ENCODE measurements at regions not wholly inside any gene's neighbourhood (a gene's known extent, or its start where the extent isn't known, plus 50 kb on each side); places are given as distances from the start of the nearest gene placed in this dataset.

GRCh38 chr14:101171650-101172049 is 268.1 kb upstream of the RTL1 start:
- Histone ChIP-seq H2AFZ (ENCODE audit: insufficient read depth, low read depth, low read length, poor library complexity, severe bottlenecking) (no peak overlapping the region), H3K9ac (ENCODE audit: insufficient read depth, low read length, poor library complexity, severe bottlenecking) (no peak overlapping the region), H3K27me3 (ENCODE audit: control insufficient read depth in 2 of 2, insufficient read depth in 2 of 2, low read length in 2 of 2) (no peaks in the 10 kb centered on the region), H3K9me3 (replicated peaks in 1 of 2; ENCODE audit: control insufficient read depth in 1 of 2, insufficient read depth in 1 of 2, low read length in 2 of 2) (peaks cover 32 to 39% of the 10 kb centered on the region in 2 donors), H3K27ac (ENCODE audit: low read depth in 1 of 2, low read length in 2 of 2) (no peak overlapping the region), H3K4me1 (ENCODE audit: control insufficient read depth in 1 of 2, insufficient read depth in 2 of 2, low read length in 2 of 2) (no peaks in the 10 kb centered on the region), H4K20me1 (ENCODE audit: insufficient read depth, low read length) (no peaks in the 10 kb centered on the region), H3K4me2 (replicated peaks; ENCODE audit: extremely low read depth, low read length, poor library complexity, severe bottlenecking) (no peak overlapping the region), H3K4me3 (replicated peaks in 1 of 3; ENCODE audit: low read depth in 2 of 3, low read length in 3 of 3) (no peak overlapping the region), H3K79me2 (ENCODE audit: insufficient read depth, low read length) (no peaks in the 10 kb centered on the region), H3K36me3 (replicated peaks in 1 of 2; ENCODE audit: control insufficient read depth in 1 of 2, insufficient read depth in 2 of 2, low read length in 2 of 2) (no peaks in the 10 kb centered on the region)
- H3K27ac Mint-ChIP-seq = no peak overlapping the region
- no peaks in the 10 kb centered on the region for H3K36me3 Mint-ChIP-seq
- 93% methylated on average over 2 of the region's 5 CpGs for WGBS (ENCODE audit: insufficient coverage)
- H3K4me3 Mint-ChIP-seq = no peak overlapping the region
- intact Hi-C loops (cut with micrococcal nuclease) = no loop called here
- no peak for DNase-seq
- peaks cover 0 to 5% (median 2%) of the 10 kb centered on the region in 3 donors for H3K27me3 Mint-ChIP-seq (ENCODE audit: low read depth in 3 of 3)
- no peaks in the 10 kb centered on the region for H3K4me1 Mint-ChIP-seq
- no peak for TF ChIP-seq CTCF (IDR thresholded peaks at IDR 0.05)
- peaks cover 16 to 45% (median 33%) of the 10 kb centered on the region in 7 donors for H3K9me3 Mint-ChIP-seq

GRCh38 chr14:101173698-101174521 is 270.4 kb upstream of the RTL1 start:
- intact Hi-C loops (cut with micrococcal nuclease) = no loop called here
- H3K4me1 ChIP-seq (ENCODE audit: control insufficient read depth in 1 of 2, insufficient read depth in 2 of 2, low read length in 2 of 2) = no peaks in the 10 kb centered on the region
- Mint-ChIP-seq H3K9me3 (peaks cover 12 to 25% (median 17%) of the 10 kb centered on the region in 7 donors), H3K4me1 (no peaks in the 10 kb centered on the region), H3K27me3 (ENCODE audit: low read depth in 3 of 3) (peaks cover 0 to 8% (median 2%) of the 10 kb centered on the region in 3 donors), H3K27ac (no peak overlapping the region), H3K4me3 (no peak overlapping the region), H3K36me3 (no peaks in the 10 kb centered on the region)
- 55% methylated on average over 7 of the region's 9 CpGs for WGBS (ENCODE audit: insufficient coverage)
- no peak for DNase-seq
- H3K4me2 ChIP-seq (replicated peaks; ENCODE audit: extremely low read depth, low read length, poor library complexity, severe bottlenecking) = no peak overlapping the region
- H3K27ac ChIP-seq (ENCODE audit: low read depth in 1 of 2, low read length in 2 of 2) = no peak overlapping the region
- no peak overlapping the region for H3K9ac ChIP-seq (ENCODE audit: insufficient read depth, low read length, poor library complexity, severe bottlenecking)
- peaks cover 18 to 25% of the 10 kb centered on the region in 2 donors for H3K9me3 ChIP-seq (replicated peaks in 1 of 2; ENCODE audit: control insufficient read depth in 1 of 2, insufficient read depth in 1 of 2, low read length in 2 of 2)
- H4K20me1 ChIP-seq (ENCODE audit: insufficient read depth, low read length) = no peaks in the 10 kb centered on the region
- H3K79me2 ChIP-seq (ENCODE audit: insufficient read depth, low read length) = no peaks in the 10 kb centered on the region
- TF ChIP-seq CTCF (IDR thresholded peaks at IDR 0.05) = no peak
- no peak overlapping the region for H3K4me3 ChIP-seq (replicated peaks in 1 of 3; ENCODE audit: low read depth in 2 of 3, low read length in 3 of 3)
- no peaks in the 10 kb centered on the region for H3K27me3 ChIP-seq (ENCODE audit: control insufficient read depth in 2 of 2, insufficient read depth in 2 of 2, low read length in 2 of 2)
- no peaks in the 10 kb centered on the region for H3K36me3 ChIP-seq (replicated peaks in 1 of 2; ENCODE audit: control insufficient read depth in 1 of 2, insufficient read depth in 2 of 2, low read length in 2 of 2)
- no peak overlapping the region for H2AFZ ChIP-seq (ENCODE audit: insufficient read depth, low read depth, low read length, poor library complexity, severe bottlenecking)

Data from CD14-positive monocyte (primary cell).